Glomerular endothelial cell (primary cell): ENCODE measurements at regions not wholly inside any gene's neighbourhood (a gene's known extent, or its start where the extent isn't known, plus 50 kb on each side); places are given as distances from the start of the nearest gene placed in this dataset.
"Not testable (repeated sequence)": the region's sequence is repeated elsewhere in the genome, so short reads cannot be mapped to it uniquely, and the experiment has no call there.

Source experiments
- DNase-seq: peaks from one replicate; pipeline ENCODE4 v3.0.0-alpha.2; 2011; ENCODE audit warnings: low read depth, low spot score; ENCODE audit errors: extremely low read depth

- DNase-seq, result no peak
Measured at GRCh38 chr4:53959343-53960120, 104.9 kb downstream of the CHIC2 start.

GRCh38 chr4:53956454-53956853 is 108.0 kb downstream of the CHIC2 start:
- no peak for DNase-seq

GRCh38 chr4:53956053-53956452 is 108.4 kb downstream of the CHIC2 start:
- DNase-seq, result no peak

- no peak for DNase-seq
Measured at GRCh38 chr4:53951414-53951813, 113.0 kb downstream of the CHIC2 start.

GRCh38 chr4:53943345-53944085 is 120.9 kb downstream of the CHIC2 start:
- peak; percentile 95 for DNase-seq

- no peak for DNase-seq
Measured at GRCh38 chr4:53942712-53943111, 121.7 kb downstream of the CHIC2 start.

- DNase-seq, result no peak
Measured at GRCh38 chr4:53941331-53941730, 123.1 kb downstream of the CHIC2 start.

GRCh38 chr4:53939892-53940291 is 124.5 kb downstream of the CHIC2 start:
- not testable (repeated sequence) for DNase-seq

- DNase-seq, result no peak
Measured at GRCh38 chr4:53937918-53938317, 126.5 kb downstream of the CHIC2 start.

GRCh38 chr4:53937327-53937726 is 127.1 kb downstream of the CHIC2 start:
- no peak for DNase-seq

- DNase-seq, result no peak
Measured at GRCh38 chr4:53935780-53936179, 128.6 kb downstream of the CHIC2 start.

- DNase-seq, result no peak
Measured at GRCh38 chr4:53932796-53933610, 131.4 kb downstream of the CHIC2 start.

- DNase-seq, result no peak
Measured at GRCh38 chr4:53931461-53931961, 132.9 kb downstream of the CHIC2 start.

- DNase-seq, result peak; percentile 72
Measured at GRCh38 chr4:53929955-53930798, 134.2 kb downstream of the CHIC2 start.

GRCh38 chr4:53929311-53929710 is 135.1 kb downstream of the CHIC2 start:
- no peak for DNase-seq

GRCh38 chr4:53928825-53929224 is 135.6 kb downstream of the CHIC2 start:
- DNase-seq, result no peak

- DNase-seq, result no peak
Measured at GRCh38 chr4:53925050-53925605, 139.3 kb downstream of the CHIC2 start.

GRCh38 chr4:53924333-53925049 is 139.9 kb downstream of the CHIC2 start:
- no peak for DNase-seq

GRCh38 chr4:53923921-53924320 is 140.5 kb downstream of the CHIC2 start:
- DNase-seq, result no peak
